NB4 (cell line): ENCODE measurements at regions not wholly inside any gene's neighbourhood (a gene's known extent, or its start where the extent isn't known, plus 50 kb on each side); places are given as distances from the start of the nearest gene placed in this dataset.

ENCODE experiments used
- DNase-seq: peaks from one replicate; pipeline ENCODE4 v3.0.0; 2010; ENCODE audit warnings: low read depth
- H3K4me3 ChIP-seq: one replicate; pipeline ENCODE4 v1.5.1; 2011; ENCODE audit warnings: mild to moderate bottlenecking, low read depth, low read length, moderate library complexity
- MYC ChIP-seq: IDR thresholded peaks from 2 replicates; pipeline ENCODE4 v1.6.1; 2011; ENCODE audit warnings: low read depth, low read length
- POLR2A ChIP-seq: IDR thresholded peaks from 2 replicates; pipeline ENCODE4 v1.6.1; 2011; ENCODE audit warnings: mild to moderate bottlenecking; ENCODE audit not compliant: insufficient read length; ENCODE audit errors: extremely low read depth
- TF ChIP-seq, protein P1 (sequence below): IDR thresholded peaks from one replicate; pipeline ENCODE4 v1.5.1; 2012; ENCODE audit warnings: low read depth, low read length
- TF ChIP-seq, protein P2 (sequence below): IDR thresholded peaks from 2 replicates; pipeline ENCODE4 v1.6.1; 2011; ENCODE audit warnings: low read depth, low read length

DNA sequence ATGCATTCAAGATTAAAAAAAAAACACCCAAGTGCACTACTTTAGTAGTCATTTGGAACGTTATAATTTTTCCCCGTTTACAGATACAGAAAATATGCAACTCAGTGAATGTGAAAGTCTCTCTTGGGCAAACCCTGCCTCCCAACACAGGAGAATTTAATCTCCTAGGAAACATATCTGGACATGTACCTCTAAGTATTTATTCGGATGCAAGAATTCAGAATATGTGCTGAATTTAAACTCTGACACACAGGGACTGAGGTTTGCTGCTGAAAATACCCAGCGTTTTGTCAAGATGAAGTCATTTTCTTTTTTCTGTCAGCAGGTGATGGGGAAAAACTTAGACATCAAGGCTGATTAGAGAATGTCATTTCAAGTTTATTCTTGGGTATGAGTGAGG, 105.4 kb downstream of the ACKR3 start:
- DNase-seq = no peak
- TF ChIP-seq, protein P1, sequence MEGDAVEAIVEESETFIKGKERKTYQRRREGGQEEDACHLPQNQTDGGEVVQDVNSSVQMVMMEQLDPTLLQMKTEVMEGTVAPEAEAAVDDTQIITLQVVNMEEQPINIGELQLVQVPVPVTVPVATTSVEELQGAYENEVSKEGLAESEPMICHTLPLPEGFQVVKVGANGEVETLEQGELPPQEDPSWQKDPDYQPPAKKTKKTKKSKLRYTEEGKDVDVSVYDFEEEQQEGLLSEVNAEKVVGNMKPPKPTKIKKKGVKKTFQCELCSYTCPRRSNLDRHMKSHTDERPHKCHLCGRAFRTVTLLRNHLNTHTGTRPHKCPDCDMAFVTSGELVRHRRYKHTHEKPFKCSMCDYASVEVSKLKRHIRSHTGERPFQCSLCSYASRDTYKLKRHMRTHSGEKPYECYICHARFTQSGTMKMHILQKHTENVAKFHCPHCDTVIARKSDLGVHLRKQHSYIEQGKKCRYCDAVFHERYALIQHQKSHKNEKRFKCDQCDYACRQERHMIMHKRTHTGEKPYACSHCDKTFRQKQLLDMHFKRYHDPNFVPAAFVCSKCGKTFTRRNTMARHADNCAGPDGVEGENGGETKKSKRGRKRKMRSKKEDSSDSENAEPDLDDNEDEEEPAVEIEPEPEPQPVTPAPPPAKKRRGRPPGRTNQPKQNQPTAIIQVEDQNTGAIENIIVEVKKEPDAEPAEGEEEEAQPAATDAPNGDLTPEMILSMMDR = no peak
- TF ChIP-seq, protein P2, sequence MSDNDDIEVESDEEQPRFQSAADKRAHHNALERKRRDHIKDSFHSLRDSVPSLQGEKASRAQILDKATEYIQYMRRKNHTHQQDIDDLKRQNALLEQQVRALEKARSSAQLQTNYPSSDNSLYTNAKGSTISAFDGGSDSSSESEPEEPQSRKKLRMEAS = no peak
- TF ChIP-seq POLR2A = no peak
- TF ChIP-seq MYC = no peak
- H3K4me3 ChIP-seq = no peak overlapping the region

DNA sequence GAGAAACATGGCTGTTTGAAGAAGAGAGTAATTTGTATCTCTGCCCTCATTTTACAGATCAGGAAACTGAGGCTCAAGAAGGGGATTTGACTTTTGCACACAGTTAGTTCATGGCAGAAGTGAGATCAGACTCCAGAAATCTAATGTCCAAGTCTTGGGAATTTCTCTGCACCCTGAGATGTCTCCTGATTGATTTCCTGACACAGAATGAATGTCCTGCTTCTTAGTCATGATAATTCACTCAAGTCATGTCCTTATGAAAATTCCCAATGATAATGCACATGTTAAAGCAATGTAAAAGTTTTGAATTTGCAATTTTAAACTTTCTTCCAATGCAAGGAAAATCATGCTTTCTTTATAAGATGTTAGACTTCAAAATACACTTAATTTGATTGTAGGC, 105.9 kb downstream of the ACKR3 start:
- DNase-seq = no peak
- H3K4me3 ChIP-seq = no peak overlapping the region
- TF ChIP-seq POLR2A (no peak), MYC (no peak)
- TF ChIP-seq, protein P2 = no peak
- TF ChIP-seq, protein P1 = no peak

DNA sequence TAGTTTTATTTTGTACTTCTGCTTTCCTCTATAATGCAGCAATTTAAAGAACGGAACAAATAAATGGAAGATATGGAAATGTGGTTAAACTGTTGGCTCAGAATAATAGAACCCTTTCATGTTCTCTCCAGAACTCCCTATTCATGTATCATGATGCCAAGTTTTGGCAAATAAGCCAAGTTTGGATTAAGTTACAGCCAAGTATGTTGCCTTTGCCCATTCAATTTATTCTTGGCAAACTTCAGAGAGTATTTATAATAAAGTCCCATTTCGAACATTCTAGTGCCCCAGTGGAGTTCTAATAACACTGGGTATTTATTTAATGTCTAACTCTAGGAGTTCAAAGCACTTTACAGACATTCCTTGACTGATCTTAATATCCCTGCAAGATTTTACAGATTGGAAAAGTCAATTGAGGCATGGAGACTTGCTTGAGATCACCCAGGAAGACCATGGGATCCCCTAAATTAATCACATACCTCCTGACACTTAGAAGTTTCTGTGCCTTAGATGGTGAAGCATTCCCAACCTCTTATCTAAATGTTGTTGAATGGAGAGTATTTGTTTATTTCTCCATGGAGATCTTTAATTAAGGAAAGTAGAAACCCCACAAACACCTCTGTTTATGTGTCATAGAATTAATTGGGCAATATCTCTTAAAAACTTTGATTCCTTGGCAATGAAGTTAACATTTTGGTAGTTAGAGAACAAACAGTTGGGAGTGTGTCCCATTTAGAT, 106.7 kb downstream of the ACKR3 start:
- H3K4me3 ChIP-seq = no peak overlapping the region
- TF ChIP-seq POLR2A (no peak), MYC (no peak)
- TF ChIP-seq, protein P1 = no peak
- TF ChIP-seq, protein P2 = no peak
- no peak for DNase-seq

DNA sequence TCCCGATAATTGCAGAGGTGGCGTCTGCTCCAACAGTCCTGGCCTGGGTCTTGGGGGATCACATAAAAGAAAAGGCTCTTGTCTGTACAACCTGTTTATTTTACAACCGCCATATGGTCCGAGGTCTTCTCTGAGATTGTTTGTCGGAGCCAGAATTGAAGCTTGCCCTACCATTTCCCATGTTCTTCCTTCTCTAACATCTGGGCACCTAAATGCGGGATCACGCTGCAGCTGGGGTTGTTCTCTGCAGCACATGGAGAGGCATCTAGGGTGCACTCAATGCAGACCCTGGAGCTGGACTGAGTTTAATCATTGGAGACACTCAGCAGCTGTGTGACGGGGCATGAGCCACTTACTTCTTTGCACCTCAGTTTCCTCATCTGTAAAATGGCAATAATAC, 107.7 kb downstream of the ACKR3 start:
- TF ChIP-seq, protein P2 = no peak
- TF ChIP-seq MYC = no peak
- TF ChIP-seq POLR2A = no peak
- TF ChIP-seq, protein P1 = no peak

DNA sequence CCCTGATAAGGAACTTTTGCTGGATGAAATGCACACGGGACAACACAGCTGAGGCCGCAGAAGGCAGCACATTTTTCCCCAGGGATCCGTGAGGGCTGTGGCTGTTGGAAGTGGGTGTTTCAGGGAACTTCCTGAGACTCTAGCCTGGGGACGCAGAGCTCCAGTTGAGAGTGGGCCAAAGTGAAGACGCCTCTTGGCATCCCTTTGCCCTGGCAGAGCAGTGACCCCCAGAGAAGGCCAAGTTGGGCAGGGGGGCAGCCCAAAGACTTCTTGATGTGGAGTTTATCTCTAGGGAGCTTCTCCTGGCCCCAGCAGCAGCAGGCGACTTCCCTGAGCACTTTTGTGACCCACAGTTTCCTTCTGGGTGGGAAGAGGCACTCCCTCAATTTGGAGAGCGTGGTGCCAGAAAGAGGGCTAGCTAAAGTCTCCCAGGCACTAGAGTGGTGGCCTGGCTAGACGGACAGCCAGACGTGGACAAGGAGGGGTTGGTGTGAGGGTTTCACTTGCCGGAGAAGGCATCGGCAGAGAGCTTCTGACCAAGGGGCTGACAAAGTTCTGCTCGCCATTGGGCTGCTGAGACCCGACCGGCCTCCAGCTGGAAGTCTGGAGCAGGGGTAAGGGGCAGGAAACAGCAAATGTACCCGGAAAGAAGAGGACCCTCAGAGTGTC, 108.8 kb downstream of the ACKR3 start:
- DNase-seq = no peak
- no peak overlapping the region for H3K4me3 ChIP-seq
- TF ChIP-seq, protein P1 = no peak
- no peak for TF ChIP-seq POLR2A
- TF ChIP-seq, protein P2 = no peak
- TF ChIP-seq MYC = no peak

More for the DNA sequence above, 107.7 kb downstream of the ACKR3 start:
- H3K4me3 ChIP-seq = no peak overlapping the region
- DNase-seq = no peak
